Stimulated activated CD4-positive, alpha-beta T cell treated with anti-CD3 and anti-CD28 coated beads, Interleukin-1b, Interleukin-23, amount 100 ng/mL, for 4 hours (primary cell): ENCODE measurements at regions not wholly inside any gene's neighbourhood (a gene's known extent, or its start where the extent isn't known, plus 50 kb on each side); places are given as distances from the start of the nearest gene placed in this dataset.

Experiments used
- DNase-seq, 2 donors: peaks; one replicate each; pipeline ENCODE4 v3.0.0-alpha.2; 2020; ENCODE audit warnings: low read depth in 2 of 2

DNA sequence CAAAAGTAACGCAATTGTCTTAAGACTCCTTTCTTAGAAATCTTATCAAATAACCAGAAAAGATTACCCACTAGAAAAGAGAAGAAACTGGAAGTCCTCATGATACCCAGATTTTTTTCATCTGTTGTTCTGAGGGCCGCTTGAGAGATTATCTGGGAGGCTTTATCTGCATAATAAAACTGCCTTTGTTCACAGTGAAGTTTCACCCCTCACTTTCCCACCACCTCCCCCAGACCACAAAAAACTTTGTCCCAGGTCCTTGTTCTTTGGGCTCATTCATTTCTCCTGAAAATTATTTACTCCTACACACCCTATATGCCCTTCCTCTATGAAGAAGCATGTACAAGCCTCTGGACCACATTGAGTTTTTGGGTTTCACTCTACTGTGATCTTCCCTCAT is 745.1 kb upstream of the COBL start:
- DNase-seq = no peak

DNA sequence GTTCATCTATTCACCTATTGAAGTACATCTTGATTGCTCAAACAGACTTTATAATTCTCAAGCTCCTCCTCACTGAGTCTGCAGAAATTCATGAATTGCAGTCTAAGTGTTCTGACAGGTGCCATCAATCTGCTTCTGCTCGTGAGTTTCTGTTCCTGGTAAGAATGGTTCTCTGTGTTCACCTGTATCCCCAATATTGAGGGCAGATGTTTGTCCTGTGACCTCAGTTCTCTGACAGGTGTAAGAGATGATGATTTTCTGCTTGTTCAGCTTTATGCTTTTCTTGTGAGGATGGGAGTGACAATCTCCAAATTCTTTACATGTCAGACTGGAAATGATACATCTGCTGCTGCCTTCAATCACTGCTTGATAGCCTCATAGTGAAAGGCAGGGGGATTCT is 736.9 kb upstream of the COBL start:
- no peak for DNase-seq

DNA sequence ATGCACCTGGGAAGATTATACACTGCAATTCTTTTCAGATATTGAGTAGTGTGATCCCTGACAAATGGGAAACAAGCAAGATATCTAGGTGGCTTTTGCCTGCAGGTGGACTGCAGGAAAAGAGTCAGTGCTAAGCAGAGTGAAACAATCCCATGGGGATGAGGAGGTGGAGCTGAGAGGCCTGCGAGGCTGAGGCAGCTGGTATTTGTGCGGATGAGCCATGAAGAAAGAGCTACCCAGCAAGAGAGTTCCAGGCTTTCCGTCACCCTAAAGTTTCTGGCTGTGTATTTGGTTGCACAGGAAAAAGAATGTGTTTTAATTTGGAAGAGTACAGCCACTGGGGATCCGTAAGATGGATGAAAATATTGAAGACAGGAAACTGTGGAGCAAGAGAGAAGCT is 714.1 kb upstream of the COBL start:
- no peak for DNase-seq

DNA sequence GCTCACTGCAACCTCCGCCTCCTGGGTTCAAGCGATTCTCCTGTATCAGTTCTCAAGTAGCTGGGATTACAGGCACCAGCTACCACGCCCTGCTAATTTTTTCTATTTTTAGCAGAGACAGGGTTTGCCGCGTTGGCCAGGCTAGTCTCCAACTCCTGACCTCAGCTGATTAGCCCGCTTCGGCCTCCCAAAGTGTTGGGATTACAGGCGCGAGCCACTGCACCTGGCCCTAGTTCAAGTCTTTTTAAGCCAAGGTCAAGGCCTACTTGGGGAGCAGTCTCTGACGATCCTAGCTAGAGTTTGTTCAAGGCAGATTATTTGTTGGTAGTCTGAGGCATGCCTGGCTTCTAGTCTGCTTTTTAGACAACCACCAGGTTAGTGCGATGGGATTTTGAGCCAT is 709.5 kb upstream of the COBL start:
- no peak for DNase-seq

DNA sequence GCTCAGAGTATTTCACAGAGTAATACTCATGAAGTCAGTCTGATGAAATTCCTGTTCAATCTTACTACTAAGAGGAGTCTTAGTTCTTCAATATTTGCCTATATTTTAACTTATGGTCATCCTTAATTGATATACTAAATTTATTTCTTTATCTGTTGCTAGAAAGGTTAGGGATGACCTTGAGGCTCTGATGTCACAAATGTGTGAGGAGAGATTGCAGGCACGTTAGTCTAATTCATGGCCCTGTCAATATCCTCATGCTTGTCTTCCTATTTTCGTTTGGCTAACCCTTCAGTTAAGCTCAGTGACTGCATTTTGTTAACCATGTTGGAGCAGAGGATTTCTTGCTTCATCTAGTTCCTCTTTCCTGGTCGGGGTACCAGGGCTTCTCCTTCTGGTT is 704.7 kb upstream of the COBL start:
- no peak for DNase-seq

DNA sequence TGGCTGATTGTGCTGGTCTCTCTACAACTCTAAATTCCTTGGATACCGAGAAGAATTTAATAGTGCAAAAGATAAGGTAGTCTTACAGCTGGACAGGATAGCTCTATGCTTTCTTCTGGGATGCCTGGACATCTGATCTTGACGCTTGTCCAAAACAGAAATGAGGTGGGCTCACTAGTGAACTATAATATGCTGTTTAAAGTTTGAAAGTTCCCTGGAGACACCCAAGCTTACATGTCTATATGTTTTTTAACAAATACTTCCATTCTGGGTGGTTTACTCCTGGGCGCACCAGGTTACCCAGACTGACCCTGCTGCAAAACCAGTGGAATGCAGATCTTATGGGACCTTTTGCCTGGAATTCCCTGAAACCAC is 702.1 kb upstream of the COBL start:
- no peak for DNase-seq

DNA sequence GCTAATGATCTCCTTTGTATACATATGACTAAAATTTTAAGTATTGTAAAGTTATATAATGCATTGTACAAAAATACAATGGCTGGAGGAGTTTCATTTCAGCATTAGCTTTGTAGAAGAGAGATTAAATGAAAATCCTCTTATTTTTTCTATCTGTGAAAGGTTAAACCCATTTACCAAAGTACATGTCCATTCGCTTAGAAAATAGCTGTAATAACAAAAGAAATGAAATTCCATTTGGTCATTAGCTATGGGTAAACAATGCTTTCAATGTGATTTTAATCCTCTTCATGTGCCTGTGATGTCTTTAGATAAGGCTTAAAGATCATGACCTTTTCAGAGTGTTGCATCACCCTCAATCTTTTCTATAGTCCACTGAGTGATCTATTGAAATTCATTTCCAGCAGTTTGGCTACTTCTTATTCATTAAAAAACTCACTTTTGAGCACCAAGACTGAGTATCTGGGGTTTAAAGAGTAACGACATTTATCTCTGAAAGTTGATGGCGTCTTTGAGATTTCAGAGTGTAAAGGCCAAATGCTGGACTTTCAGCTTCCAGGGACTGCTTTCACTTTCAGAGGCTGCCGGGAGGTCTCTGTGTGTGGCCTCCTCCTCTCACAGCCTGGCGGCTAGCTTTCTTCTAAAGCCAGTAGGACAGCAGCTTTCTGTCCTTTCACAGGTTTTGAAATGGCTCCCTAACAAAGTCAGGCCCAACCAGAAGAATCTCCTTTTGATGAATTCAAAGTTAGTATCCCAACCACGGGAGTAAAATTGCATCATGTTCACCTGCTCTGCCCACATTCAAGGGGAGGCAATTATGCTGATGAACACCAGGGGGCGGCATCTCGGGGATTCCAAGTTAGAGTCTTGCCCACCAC is 701.4 kb upstream of the COBL start:
- no peak for DNase-seq

DNA sequence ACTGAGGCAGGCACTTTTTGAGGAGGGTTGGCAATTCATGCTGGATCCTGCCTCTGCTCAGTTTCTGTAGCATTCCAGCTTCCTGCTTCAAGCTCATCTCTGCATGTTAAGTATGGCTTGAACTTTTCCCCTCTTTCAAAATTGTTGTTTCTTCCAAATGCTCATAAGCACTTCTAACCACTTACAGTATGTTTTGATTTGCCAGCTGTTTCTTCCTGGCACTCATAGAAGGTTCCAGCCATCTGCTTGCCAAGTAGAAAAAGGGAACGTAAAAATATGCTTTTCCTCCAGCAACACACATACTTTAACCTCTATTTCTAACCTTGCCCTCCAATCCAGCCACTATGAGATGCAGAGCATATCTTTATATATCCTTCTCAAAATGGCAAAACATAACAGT is 692.6 kb upstream of the COBL start:
- DNase-seq = no peak

DNA sequence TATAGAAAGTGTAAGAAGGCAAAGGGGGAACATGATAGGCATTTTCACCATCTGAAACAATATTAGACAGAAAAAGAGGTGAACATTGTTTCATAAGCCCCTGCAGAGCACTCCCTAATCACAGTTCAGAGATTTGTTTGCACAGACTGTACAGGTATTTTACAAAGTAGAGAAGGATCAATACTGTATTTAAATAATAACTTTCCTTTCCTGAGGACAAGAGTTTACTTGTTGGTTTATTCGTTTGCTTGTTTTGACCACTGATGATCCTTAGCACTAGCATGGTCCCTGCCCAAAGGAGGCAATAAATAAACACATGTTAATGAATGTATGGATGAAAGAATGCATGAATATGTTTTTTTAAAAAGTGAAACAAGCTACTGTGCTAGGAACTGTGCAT is 690.1 kb upstream of the COBL start:
- DNase-seq = no peak

DNA sequence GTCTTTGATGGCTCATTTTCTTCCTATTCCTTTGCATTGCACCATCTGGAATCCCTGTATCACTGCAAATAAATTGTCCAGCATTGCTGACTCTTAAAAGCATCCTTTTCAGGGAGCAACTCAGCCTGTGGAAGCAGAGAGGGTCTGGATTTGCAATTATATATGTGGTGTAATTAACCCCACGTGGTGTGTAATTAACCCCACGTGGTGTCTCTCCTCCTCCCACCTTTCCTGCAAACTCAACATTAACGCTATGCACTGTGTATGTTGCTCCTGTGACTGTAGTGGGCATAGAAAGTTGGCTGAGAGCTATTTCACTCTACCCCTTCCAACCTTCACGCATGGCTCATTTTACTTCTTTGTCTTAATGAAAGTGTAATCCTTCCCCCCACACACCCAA is 689.0 kb upstream of the COBL start:
- no peak for DNase-seq

DNA sequence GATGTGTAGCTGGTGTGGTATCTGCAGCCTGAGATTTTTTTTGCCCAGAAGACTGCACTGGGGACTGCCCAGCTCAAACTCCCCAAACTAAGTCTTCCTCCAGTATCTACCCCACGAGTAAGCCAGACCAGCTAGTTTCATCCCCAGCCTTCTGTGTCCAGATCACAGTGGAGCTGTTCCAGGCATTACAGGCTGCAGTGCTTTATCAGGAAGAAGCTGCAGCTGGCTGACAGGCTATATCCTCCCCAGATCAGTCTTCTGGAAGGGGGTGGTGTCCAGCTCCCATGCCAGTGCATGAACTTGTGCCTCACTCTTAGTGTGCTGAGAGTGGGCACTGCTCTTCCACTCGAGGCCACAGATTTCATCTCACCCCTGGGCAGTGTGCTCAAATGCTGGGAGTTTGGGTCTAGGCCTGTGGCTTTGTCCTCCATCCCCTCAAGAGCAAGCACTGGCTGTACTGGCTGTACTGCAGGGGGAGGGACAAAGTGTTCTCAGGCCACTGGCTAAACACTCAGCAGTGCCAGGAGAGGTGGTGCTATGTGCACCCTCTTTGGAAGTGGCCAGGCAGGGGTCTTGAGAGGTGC is 679.1 kb upstream of the COBL start:
- no peak for DNase-seq

DNA sequence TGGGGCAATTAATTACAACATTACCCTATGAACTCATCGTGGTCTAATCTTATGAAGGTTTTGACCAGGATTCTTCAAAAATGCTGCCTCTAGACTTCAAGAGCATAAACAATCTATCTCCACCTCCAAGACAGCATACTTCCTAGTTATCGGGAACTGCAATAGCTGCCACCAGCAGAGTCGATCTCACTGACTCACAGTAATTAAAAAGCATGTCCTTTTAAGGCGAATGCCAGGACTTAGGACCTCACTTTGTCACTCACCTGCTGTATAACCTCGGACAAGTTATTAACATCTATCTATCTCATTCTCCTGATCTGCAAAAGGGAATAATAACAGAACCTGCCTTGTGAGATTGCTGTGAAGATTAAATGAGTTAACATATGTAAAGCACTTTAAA is 666.0 kb upstream of the COBL start:
- DNase-seq = no peak

DNA sequence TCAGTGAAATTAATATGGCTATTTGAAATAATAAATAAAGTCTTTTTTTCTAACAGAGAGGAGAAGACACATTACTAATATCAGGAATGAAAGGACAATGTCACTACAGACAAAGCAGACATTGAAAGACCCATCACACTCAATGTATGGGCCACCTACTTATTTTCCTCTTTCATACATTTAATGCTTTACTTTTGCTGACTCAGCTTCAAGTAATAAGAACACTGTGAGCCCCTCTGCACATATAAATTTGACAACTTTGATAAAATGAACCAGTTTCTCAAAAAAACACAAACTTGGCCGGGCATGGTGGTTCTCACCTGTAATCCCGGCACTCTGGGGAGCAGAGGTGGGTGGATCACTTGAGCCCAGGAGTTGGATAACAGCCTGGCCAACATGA is 664.2 kb upstream of the COBL start:
- DNase-seq = no peak

DNA sequence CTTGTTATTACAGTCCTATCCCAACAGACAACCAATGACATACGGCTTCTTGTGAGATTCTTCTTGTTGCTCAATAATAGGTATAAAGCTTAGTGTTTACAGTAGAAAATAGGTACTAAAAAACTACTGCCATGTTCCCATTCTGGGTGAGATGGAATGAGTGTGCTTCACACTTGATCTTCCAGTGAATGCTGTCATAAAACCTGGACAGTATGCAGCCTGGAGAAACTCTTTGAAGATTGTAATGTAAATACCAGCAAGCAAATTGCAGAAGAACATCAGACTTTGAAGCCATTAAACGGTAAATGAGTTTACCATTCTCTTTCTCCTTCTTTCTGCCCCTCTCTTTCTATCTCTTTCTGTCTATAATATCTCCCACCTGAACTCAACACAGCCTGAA is 663.7 kb upstream of the COBL start:
- DNase-seq = no peak

DNA sequence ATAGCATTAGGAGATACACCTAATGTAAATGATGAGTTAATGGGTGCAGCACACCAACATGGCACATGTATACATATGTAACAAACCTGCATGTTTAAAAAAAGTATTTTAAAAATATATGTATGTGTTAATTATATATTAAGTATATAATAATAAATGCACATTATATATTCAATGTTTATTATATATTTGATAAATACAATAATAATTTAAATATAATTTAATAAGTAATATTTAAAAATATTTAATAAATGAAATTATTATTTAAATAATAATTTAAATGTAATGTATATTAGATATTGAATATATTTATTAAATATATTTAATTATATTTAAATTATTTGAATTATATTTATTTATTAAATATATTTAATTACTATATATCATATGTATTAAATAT is 661.3 kb upstream of the COBL start:
- DNase-seq = no peak

DNA sequence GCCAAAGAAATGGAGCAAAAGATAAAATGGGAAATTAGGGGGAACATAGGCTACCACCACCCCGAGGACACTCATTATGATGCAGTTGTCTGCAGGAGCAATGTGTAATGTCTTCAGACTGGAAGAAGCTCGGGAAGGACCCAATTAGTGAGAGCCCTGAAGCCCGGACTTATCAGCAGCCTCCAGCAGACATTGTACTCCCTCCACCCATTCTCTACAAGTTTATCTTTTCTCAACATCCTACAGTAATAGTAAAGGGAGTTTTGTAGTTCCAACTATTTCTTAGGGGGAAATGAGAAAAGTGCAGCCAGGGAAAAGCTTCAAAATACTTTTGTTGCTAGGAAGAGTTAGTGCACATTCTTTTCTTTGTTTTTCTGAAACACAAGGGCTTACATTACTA is 657.3 kb upstream of the COBL start:
- DNase-seq = no peak

DNA sequence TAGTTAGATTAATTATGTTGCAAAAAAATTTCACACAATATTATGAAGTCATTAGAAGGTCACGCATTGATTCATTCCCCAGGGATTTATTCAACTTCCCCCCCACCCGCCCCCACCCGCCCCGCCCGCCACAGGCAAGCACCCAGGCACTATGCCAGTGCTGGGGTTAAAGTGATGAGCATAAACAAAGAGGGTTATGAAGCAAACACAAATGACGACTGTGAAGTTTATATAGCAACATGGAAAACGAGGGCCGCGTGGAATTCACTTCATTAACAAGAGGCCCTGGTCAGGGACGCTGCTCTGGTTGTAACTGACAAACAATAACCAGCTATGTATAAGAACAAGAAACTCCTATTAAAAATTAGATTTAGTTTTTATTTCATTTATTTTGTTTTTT is 656.5 kb upstream of the COBL start:
- no peak for DNase-seq

DNA sequence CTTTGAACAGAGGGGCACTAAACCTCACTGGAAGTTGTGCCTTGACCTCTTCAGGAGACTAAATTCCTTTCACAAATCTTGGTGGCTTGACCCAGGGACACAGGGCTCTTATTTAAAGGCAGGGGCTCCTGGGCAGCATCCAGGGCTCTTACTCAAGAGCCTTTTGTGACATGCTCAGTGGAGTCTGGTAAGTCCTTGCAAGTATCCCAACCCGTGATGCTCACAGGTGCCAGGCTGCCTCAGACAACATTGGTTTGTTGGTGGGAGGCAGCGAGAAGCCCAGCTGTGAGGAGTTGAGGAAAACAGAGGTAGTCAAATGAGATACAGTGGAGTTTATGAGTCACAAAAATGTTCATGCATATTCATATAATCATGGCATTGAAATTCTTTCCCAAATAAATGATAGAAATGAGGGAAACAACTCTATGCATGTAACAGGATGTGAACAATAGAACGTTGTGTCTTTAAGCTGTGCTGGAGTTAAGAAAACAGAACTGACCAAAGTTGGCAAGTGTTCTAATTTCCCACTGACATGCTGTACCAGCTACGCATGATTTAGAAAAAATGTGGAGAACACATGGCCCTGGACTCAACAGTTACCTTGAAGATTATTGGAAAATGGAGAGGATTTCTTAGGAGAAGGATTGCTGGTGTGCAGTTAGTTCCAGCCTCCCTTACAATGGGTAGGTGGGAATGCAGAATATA is 654.5 kb upstream of the COBL start:
- no peak for DNase-seq

DNA sequence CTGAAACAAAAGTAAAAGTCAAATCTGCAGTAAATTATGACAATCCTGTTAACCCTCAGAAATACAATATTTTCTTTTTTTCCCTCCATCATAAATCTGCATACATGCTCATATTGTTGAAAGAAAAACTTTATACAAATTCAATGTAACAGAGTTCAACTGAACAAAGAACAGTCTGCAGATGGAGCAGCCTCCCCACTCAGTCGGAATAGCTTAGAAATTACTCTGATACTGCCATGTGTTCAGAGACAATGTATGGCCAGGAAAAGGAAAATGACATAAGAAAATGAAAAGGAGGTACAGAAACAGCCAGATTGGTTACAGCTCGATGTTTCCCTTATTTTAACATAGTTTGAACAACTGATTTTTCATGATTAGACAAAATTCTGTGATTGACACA is 651.9 kb upstream of the COBL start:
- DNase-seq = no peak

DNA sequence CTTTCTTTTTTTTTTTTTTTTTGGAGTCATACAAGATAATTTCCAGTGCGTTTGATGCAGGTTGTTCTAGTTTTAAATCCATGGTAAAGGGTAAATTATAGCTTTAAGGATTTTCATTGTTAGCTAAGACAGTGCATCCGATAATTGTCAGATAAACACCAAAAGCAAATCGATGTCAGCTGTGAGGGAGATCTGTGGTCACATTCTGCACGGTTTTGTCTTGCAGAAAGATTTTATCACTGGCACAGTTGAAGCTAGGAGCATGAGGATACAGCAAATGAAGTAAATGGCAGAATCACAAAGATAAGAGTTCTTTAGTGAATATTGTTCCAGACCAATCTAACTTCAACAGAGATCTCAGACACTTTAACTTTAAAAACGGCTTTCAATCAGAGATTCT is 648.8 kb upstream of the COBL start:
- DNase-seq = no peak

DNA sequence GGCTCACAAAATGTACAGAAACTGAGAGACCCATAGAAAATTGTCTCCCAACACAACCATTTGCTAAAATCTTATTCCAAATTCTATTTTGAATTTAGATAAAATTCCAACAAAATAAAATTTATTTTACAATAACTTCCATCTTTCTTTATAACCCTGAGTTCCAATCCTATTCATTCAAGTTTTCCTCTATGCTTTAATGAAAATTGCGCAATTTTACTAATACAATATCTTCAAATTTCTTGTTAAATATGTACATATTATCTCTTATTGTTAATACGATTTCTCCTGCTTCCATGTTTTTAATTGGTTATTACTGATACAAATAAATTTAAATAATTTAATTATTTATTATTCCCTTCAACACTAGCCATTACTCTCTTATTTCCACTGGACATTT is 645.2 kb upstream of the COBL start:
- no peak for DNase-seq

DNA sequence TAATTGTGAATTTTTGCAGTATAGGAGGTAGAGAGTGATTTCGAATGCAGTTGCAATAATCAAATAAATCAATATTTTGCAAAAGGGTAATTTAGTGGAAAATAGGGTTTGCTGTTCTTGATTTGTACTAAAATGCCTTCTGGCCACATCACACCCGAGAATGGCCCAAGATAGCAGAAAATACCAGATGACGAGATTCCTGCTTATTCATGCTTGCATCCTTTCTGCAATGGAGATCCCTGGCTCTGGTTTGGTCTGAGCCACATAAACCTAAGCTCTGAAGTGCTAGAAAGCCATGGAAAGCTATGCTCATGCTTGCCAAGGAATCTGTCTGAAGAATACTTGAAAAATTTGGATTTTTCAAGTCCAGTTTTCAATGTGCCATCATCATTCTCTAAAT is 634.2 kb upstream of the COBL start:
- DNase-seq = no peak
